ENCODE measurements at regions not wholly inside any gene's neighbourhood (a gene's known extent, or its start where the extent isn't known, plus 50 kb on each side); places are given as distances from the start of the nearest gene placed in this dataset.

DNA sequence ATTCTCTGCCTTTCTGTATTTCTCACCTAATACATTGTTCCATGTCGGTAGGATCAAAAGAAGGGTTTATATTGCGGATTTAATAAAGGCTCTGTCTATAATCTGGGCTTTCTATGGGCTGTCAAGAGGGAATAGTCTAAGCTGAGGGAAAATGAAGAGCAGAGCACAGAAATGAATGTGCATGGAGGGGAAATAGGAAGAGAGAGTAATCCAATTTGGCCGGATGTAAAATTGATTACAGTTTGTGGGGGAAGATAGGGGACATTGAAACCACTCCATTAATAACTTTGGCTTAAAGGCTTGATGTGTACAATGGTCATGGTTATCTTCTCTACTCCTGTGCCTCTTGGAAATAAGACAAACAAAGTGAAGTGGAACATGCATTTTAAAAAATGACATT, 334.2 kb upstream of the CDH8 start:
- peaks cover 19% of the 10 kb centered on the region for H3K9me3 Mint-ChIP-seq
- no peak for DNase-seq
- ChIA-PET CTCF (no interaction called here), POLR2A (no interaction called here)
- no peak overlapping the region for H3K4me3 Mint-ChIP-seq
- H3K4me1 Mint-ChIP-seq (ENCODE audit: low read depth), result no peaks in the 10 kb centered on the region
- intact Hi-C loops (cut with micrococcal nuclease), result no loop called here
- H3K27me3 Mint-ChIP-seq, result no peaks in the 10 kb centered on the region
- H3K27ac Mint-ChIP-seq, result no peak overlapping the region
- no peaks in the 10 kb centered on the region for H3K36me3 Mint-ChIP-seq

GRCh38 chr16:62363501-62363900, 327.3 kb upstream of the CDH8 start:
- Mint-ChIP-seq H3K4me1 (ENCODE audit: low read depth) (no peaks in the 10 kb centered on the region), H3K9me3 (peaks cover 25% of the 10 kb centered on the region), H3K27me3 (no peaks in the 10 kb centered on the region), H3K36me3 (no peaks in the 10 kb centered on the region), H3K4me3 (no peak overlapping the region), H3K27ac (no peak overlapping the region)
- intact Hi-C loops (cut with micrococcal nuclease), result no loop called here
- no peak for DNase-seq
- CTCF ChIA-PET, result no interaction called here
- POLR2A ChIA-PET, result no interaction called here

GRCh38 chr16:62353355-62353754, 317.1 kb upstream of the CDH8 start:
- DNase-seq, result no peak
- intact Hi-C loops (cut with micrococcal nuclease), result no loop called here
- CTCF ChIA-PET, result no interaction called here
- POLR2A ChIA-PET, result no interaction called here
- Mint-ChIP-seq H3K27me3 (no peaks in the 10 kb centered on the region), H3K4me1 (ENCODE audit: low read depth) (no peaks in the 10 kb centered on the region), H3K9me3 (peaks cover 19% of the 10 kb centered on the region), H3K27ac (no peak overlapping the region), H3K36me3 (no peaks in the 10 kb centered on the region), H3K4me3 (no peak overlapping the region)

- ChIA-PET CTCF (no interaction called here), POLR2A (no interaction called here)
- Mint-ChIP-seq H3K27me3 (no peaks in the 10 kb centered on the region), H3K27ac (no peak overlapping the region), H3K4me1 (ENCODE audit: low read depth) (no peaks in the 10 kb centered on the region), H3K9me3 (peaks cover 20% of the 10 kb centered on the region), H3K4me3 (no peak overlapping the region), H3K36me3 (no peaks in the 10 kb centered on the region)
- DNase-seq, result no peak
- intact Hi-C loops (cut with micrococcal nuclease), result no loop called here
Measured at GRCh38 chr16:62342216-62342615, 306.0 kb upstream of the CDH8 start.

- intact Hi-C loops (cut with micrococcal nuclease), result no loop called here
- Mint-ChIP-seq H3K4me1 (ENCODE audit: low read depth) (no peaks in the 10 kb centered on the region), H3K27me3 (no peaks in the 10 kb centered on the region), H3K4me3 (no peak overlapping the region), H3K27ac (no peak overlapping the region), H3K36me3 (no peaks in the 10 kb centered on the region), H3K9me3 (peaks cover 13% of the 10 kb centered on the region)
- POLR2A ChIA-PET, result no interaction called here
- CTCF ChIA-PET, result no interaction called here
- DNase-seq, result no peak
Measured at GRCh38 chr16:62335356-62335755, 299.1 kb upstream of the CDH8 start.

DNA sequence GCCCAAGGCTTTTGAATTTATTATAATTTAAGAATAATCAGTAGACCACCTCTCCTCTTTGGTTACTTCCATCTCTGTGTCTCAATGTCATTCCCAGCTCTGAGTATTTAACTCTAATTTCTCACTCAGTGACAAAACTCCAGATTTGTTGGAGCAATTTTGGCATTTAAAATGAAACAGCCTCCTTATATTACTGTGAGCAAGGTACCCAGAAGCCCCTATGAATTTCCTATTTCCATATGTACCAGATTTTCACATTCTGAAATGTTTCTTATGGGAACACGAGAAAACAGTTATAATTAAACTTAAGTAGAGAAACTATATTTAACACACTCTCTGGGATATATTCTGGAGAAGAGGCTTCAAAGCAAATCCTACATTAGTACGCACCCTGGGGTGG, 285.4 kb upstream of the CDH8 start:
- Mint-ChIP-seq H3K27ac (no peak overlapping the region), H3K27me3 (no peaks in the 10 kb centered on the region), H3K9me3 (peaks cover 32% of the 10 kb centered on the region), H3K36me3 (no peaks in the 10 kb centered on the region), H3K4me1 (ENCODE audit: low read depth) (no peaks in the 10 kb centered on the region), H3K4me3 (no peak overlapping the region)
- ChIA-PET POLR2A (no interaction called here), CTCF (no interaction called here)
- intact Hi-C loops (cut with micrococcal nuclease), result no loop called here
- no peak for DNase-seq

DNA sequence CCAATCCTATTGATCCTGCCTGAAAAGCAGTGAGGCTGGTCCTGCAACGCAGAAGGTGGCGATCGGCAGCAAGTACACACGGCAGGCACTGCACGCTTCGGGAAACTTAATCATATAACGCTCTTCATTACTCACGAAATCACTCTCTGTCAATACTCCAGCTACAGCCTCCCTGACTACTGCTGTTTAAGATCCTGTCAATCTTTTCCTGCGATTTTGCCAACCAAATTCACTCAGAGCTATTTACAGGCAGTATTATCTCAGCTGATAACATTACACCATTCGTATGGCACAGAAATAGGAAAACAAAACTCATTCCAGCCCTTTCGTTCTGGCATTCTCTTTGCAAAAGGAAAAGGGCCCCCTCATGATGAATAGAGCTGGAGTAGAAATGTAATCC, 262.4 kb upstream of the CDH8 start:
- DNase-seq, result no peak
- Mint-ChIP-seq H3K9me3 (peaks cover 41% of the 10 kb centered on the region), H3K4me1 (ENCODE audit: low read depth) (no peaks in the 10 kb centered on the region), H3K4me3 (no peak overlapping the region), H3K27me3 (no peaks in the 10 kb centered on the region), H3K27ac (no peak overlapping the region), H3K36me3 (no peaks in the 10 kb centered on the region)
- POLR2A ChIA-PET, result no interaction called here
- intact Hi-C loops (cut with micrococcal nuclease), result no loop called here
- CTCF ChIA-PET, result no interaction called here

DNA sequence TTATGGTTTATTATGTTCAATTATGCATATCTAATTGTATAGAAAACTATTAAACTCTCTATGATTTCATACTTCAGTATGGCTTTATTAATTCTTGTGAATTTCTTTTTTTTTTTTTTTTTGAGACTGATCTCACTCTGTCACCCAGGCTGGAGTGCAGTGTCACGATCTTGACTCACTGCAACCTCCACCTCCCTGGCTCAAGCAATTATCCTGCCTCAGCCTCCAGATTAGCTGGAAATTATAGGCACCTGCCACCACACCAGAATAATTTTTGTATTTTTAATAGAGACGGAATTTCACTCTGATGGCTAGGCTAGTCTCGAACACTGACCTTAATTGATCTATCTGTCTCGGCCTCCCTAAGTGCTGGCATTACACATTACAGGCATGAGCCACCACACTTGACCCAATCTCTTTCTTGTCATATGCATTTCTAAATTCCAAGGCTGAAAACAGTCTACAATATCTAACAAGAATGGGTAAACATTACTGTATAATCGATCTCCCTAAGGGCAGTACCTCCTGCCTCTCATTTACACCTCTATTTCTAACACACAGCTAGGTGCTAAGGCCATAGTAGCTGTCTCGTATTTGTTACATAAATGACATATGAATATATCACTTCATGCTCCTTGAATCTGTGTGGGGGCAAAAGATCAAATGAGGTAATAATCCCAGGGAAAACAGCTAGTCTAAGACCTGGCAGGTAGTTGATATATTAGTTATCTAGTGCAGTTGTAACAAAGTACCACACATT, 258.2 kb upstream of the CDH8 start:
- H3K27me3 Mint-ChIP-seq, result no peaks in the 10 kb centered on the region
- no peak overlapping the region for H3K27ac Mint-ChIP-seq
- peaks cover 37% of the 10 kb centered on the region for H3K9me3 Mint-ChIP-seq
- intact Hi-C loops (cut with micrococcal nuclease), result no loop called here
- DNase-seq, result no peak
- no peak overlapping the region for H3K4me3 Mint-ChIP-seq
- H3K36me3 Mint-ChIP-seq, result no peaks in the 10 kb centered on the region
- ChIA-PET POLR2A (no interaction called here), CTCF (interaction anchor here (0.6 kb wide), 1 partner anchor 31 kb away, joined by 3 read pairs; no protein-coding TSS in a partner anchor)
- H3K4me1 Mint-ChIP-seq (ENCODE audit: low read depth), result no peaks in the 10 kb centered on the region

DNA sequence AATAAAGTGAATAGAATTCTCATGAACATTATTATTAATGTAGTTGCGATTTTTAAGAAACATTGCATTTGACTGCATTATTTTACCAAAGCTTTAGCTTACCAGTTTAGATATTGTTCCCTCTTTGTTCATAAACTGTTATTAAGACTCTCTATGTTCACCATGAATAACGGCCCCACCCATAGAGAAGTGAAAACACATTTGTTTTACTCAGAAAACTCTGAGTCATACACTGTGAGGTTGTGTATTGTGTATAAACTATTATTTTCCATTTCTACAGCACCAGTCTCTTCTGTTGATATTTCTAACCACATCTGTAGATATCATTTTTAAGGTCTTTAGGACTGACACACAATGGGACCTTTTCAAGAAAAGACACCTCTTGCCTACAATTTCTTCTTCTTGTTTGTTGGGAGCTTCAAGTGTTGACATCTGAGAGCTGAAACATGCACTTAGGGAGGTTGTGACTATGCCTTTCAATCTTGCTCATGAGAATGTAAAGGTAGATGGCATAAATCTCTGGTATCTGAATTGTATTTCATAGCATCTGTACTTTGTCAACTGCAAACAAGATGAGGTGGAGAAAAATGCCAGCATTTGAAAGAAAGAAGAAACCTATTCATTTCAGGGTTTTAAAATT, 252.9 kb upstream of the CDH8 start:
- DNase-seq, result no peak
- POLR2A ChIA-PET, result no interaction called here
- Mint-ChIP-seq H3K36me3 (no peaks in the 10 kb centered on the region), H3K9me3 (peaks cover 15% of the 10 kb centered on the region), H3K27me3 (no peaks in the 10 kb centered on the region), H3K4me3 (no peak overlapping the region), H3K27ac (no peak overlapping the region), H3K4me1 (ENCODE audit: low read depth) (no peaks in the 10 kb centered on the region)
- CTCF ChIA-PET, result no interaction called here
- intact Hi-C loops (cut with micrococcal nuclease), result no loop called here

DNA sequence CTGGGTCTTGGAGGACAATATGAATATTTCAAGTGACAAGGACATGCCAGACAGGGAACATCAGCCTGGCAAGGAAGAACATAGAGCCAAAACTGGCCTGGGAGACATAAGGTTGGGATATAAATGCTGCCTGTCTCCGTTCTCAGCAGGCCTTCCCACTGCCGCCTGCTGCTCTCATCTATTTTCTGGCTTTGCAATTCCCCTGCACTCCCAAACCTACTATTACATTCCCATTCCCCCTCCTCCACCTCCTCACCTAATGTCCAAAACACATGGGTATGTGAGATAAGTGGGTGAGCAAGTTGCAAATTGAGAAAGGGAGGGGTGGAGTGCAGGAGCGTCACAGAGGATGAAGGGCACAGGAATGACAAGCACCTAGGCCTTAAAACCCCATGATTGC, 244.3 kb upstream of the CDH8 start:
- Mint-ChIP-seq H3K27ac (no peak overlapping the region), H3K36me3 (no peaks in the 10 kb centered on the region), H3K4me3 (no peak overlapping the region), H3K4me1 (ENCODE audit: low read depth) (no peaks in the 10 kb centered on the region), H3K9me3 (peaks cover 10% of the 10 kb centered on the region), H3K27me3 (no peaks in the 10 kb centered on the region)
- no peak for DNase-seq
- ChIA-PET POLR2A (no interaction called here), CTCF (no interaction called here)
- intact Hi-C loops (cut with micrococcal nuclease), result no loop called here

DNA sequence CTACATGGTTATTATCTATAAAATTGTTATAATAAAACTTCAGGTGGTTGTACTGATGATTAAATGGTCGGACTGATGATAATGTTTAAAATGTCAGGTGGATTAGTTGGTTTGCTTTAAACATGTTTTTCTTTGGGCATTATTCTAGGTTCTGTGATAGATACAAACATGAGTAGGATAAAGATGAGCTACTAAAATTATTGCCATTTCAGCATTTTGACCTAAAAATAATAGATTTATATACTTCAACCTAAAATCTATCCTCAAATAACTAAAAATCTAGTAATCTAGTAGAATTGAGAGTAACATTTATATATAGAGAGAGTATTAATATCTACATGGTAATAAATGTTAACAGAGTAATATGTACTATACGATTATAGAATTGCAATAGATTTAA, 241.7 kb upstream of the CDH8 start:
- intact Hi-C loops (cut with micrococcal nuclease), result no loop called here
- Mint-ChIP-seq H3K27me3 (no peaks in the 10 kb centered on the region), H3K4me1 (ENCODE audit: low read depth) (no peaks in the 10 kb centered on the region), H3K9me3 (peaks cover 17% of the 10 kb centered on the region), H3K36me3 (no peaks in the 10 kb centered on the region), H3K27ac (no peak overlapping the region), H3K4me3 (no peak overlapping the region)
- DNase-seq, result no peak
- POLR2A ChIA-PET, result no interaction called here
- CTCF ChIA-PET, result no interaction called here

- CTCF ChIA-PET, result no interaction called here
- Mint-ChIP-seq H3K4me3 (no peak overlapping the region), H3K27me3 (no peaks in the 10 kb centered on the region), H3K36me3 (no peaks in the 10 kb centered on the region), H3K27ac (no peak overlapping the region), H3K9me3 (peaks cover 22% of the 10 kb centered on the region), H3K4me1 (ENCODE audit: low read depth) (no peaks in the 10 kb centered on the region)
- POLR2A ChIA-PET, result no interaction called here
- intact Hi-C loops (cut with micrococcal nuclease), result no loop called here
- DNase-seq, result no peak
Measured at GRCh38 chr16:62276637-62277036, 240.4 kb upstream of the CDH8 start.

DNA sequence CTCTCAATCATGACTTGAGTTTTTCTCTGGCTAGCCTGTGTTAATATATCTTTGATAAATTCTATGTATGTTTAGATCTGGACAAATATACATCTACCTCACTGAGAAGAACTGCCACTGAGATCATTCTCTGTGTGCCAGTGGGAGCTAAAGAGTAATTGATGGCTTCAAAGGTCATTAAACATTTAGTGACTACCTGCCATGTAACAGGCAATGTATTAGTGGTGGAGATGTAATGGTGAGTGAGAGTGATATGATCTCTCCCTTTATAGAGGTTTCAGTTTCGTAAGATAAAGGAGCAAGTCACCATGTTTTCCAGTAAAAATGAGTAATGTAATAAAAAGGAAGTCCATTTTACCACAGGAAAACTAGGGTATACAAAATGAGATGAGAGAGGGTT, 235.8 kb upstream of the CDH8 start:
- H3K9me3 Mint-ChIP-seq, result peaks cover 42% of the 10 kb centered on the region

More for the DNA sequence above, 235.8 kb upstream of the CDH8 start:
- no peak overlapping the region for H3K27ac Mint-ChIP-seq
- CTCF ChIA-PET, result no interaction called here
- POLR2A ChIA-PET, result no interaction called here
- no peaks in the 10 kb centered on the region for H3K36me3 Mint-ChIP-seq
- intact Hi-C loops (cut with micrococcal nuclease), result no loop called here
- no peak for DNase-seq
- no peaks in the 10 kb centered on the region for H3K4me1 Mint-ChIP-seq (ENCODE audit: low read depth)
- H3K4me3 Mint-ChIP-seq, result no peak overlapping the region
- no peaks in the 10 kb centered on the region for H3K27me3 Mint-ChIP-seq
